Peyer's patch (tissue), 4 donors: ENCODE measurements at regions not wholly inside any gene's neighbourhood (a gene's known extent, or its start where the extent isn't known, plus 50 kb on each side); places are given as distances from the start of the nearest gene placed in this dataset.

Experiments
- DNase-seq, 3 donors: peaks; one replicate each; pipeline ENCODE4 v3.0.0-alpha.2; 2017 to 2019
- H3K27ac ChIP-seq, 4 donors: fragments of 200-600 bp; sonication (generic); one replicate each; pipeline ENCODE4 v1.5.1; 2016 to 2019
- H3K27me3 ChIP-seq, 2 donors: fragments of 200-600 bp; sonication (generic); one replicate each; pipeline ENCODE4 v1.5.1; 2019
- H3K36me3 ChIP-seq, 3 donors: fragments of 200-600 bp; sonication (generic); one replicate each; pipeline ENCODE4 v1.5.1; 2016 to 2019
- H3K4me1 ChIP-seq, 4 donors: fragments of 200-600 bp; sonication (generic); one replicate each; pipeline ENCODE4 v1.5.1; 2016 to 2019
- H3K4me3 ChIP-seq, 4 donors: fragments of 200-600 bp; sonication (generic); 1 replicate in 3 of 4; 2 replicates in 1 of 4; pipeline ENCODE4 v1.5.1; 2016 to 2019; ENCODE audit warnings: mild to moderate bottlenecking in 1 of 4
- H3K9me3 ChIP-seq, 4 donors: fragments of 200-600 bp; sonication (generic); one replicate each; pipeline ENCODE4 v1.5.1; 2016 to 2019; ENCODE audit warnings: mild to moderate bottlenecking in 1 of 4
- POLR2A ChIP-seq, 2 donors: fragments of 450-650 bp; IDR thresholded peaks; one replicate each; pipeline ENCODE4 v1.5.1; 2017; ENCODE audit warnings: antibody characterized with exemption in 2 of 2, mild to moderate bottlenecking in 2 of 2, moderate library complexity in 2 of 2
- TF ChIP-seq, protein P1 (sequence below), 6 experiments: fragments of 450-650 bp in 4 of 6; fragments of 200-600 bp in 2 of 6; sonication (generic) in 1 of 6; IDR thresholded peaks; one replicate each; pipeline ENCODE4 v1.5.1; 2017 to 2019; ENCODE audit warnings: antibody characterized with exemption in 6 of 6, mild to moderate bottlenecking in 3 of 6, moderate library complexity in 1 of 6

DNA sequence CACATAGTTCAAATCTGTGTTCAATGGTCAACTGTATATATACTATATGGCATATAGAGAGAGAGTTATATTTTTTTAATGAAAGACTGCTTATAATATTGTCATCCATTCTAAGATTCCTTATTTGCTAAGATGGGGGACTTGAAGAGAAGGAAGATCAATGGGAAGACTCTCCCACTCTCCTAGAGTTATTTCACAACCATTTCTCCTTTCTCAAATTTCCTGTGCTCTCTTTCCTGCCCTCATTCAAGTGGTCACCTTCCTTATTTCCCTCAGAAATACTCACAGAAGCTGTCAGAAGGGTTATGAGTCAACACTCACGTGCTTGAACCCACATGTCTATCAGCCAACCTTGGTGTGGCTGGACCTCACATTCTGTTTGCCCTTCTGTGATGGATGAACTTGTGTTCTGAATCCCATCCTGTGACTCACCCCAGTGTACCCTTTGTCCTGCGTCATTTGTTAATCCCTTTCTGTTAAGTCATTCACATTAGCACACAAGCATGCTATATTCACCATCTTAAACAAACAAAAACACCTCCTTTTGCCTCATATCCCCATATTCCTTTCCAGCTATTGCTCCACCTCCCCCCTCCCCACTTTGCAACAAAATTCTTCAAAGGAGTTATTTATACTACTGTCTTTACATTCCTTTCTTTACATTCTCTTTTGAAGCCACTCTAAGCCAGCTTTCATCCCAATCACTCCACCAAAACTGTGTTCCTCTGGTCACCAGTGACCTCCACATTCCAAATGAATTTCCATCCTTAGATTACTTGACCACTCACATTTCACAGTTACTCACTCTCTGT lies 279.3 kb upstream of the TCF21 start:
- no peaks in the 10 kb centered on the region for H3K36me3 ChIP-seq
- no peak overlapping the region for H3K27ac ChIP-seq
- no peaks in the 10 kb centered on the region for H3K27me3 ChIP-seq
- no peaks in the 10 kb centered on the region for H3K9me3 ChIP-seq
- DNase-seq: peak in 1 of 3 donors; percentile 50
- H3K4me3 ChIP-seq: no peak overlapping the region
- TF ChIP-seq, protein P1, sequence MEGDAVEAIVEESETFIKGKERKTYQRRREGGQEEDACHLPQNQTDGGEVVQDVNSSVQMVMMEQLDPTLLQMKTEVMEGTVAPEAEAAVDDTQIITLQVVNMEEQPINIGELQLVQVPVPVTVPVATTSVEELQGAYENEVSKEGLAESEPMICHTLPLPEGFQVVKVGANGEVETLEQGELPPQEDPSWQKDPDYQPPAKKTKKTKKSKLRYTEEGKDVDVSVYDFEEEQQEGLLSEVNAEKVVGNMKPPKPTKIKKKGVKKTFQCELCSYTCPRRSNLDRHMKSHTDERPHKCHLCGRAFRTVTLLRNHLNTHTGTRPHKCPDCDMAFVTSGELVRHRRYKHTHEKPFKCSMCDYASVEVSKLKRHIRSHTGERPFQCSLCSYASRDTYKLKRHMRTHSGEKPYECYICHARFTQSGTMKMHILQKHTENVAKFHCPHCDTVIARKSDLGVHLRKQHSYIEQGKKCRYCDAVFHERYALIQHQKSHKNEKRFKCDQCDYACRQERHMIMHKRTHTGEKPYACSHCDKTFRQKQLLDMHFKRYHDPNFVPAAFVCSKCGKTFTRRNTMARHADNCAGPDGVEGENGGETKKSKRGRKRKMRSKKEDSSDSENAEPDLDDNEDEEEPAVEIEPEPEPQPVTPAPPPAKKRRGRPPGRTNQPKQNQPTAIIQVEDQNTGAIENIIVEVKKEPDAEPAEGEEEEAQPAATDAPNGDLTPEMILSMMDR (IDR thresholded peaks at IDR 0.05): no peak
- TF ChIP-seq POLR2A (IDR thresholded peaks at IDR 0.05): no peak
- no peaks in the 10 kb centered on the region for H3K4me1 ChIP-seq

DNA sequence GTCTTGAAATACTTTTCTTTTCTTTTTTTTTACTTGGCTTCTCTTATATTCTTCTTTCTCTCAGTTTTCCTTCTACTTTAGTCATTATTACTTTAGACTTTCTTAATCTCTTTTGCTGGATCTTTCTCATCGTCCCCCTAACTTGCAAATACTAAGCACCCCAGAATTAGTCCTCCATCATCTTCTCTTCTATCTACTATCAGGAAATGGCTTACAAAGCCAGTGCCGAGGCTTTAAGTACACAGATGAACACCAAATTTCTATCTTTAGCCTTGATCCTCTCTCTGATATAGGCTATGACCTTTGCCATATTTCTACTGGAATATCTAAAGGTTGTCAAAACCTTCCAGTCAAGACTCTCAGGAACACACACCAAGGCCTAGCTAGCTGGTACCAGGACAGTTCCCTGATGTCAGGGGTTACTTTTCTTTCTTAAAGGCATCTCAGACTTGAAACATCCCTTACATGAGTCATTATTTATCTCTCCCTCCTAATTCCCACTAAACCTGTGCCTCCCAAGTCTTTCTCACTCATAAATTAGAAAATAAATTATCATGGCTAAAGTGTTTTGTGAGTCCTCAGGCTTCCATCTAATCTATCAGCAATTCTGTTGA lies 278.6 kb upstream of the TCF21 start:
- Histone ChIP-seq H3K9me3 (no peaks in the 10 kb centered on the region), H3K27me3 (no peaks in the 10 kb centered on the region), H3K36me3 (no peaks in the 10 kb centered on the region), H3K4me3 (no peak overlapping the region), H3K4me1 (no peaks in the 10 kb centered on the region), H3K27ac (no peak overlapping the region)
- DNase-seq: no peak
- TF ChIP-seq, protein P1 (IDR thresholded peaks at IDR 0.05): no peak
- no peak for TF ChIP-seq POLR2A (IDR thresholded peaks at IDR 0.05)

DNA sequence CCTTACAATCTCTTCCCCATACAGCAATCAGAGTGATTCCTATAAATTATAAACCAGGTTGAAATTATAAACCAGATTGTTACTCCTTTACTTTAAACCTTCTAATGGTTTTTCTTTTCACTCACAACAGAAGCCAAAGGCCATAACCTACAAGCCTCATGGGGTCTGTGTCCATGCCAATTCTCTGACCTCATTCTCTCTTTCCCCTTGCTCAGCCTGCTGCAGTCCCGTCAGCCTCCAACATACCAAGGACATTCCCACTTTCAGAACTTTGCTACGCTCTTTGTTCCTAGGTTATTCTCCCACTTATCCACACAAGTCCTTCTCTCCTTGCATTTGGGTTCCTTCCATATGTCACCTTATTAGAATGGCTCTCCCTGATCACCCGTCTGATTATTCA lies 277.9 kb upstream of the TCF21 start:
- TF ChIP-seq, protein P1 (IDR thresholded peaks at IDR 0.05): no peak
- no peak for TF ChIP-seq POLR2A (IDR thresholded peaks at IDR 0.05)
- H3K36me3 ChIP-seq: no peaks in the 10 kb centered on the region
- H3K27me3 ChIP-seq: no peaks in the 10 kb centered on the region
- no peaks in the 10 kb centered on the region for H3K9me3 ChIP-seq
- no peak overlapping the region for H3K27ac ChIP-seq
- H3K4me3 ChIP-seq: no peak overlapping the region
- no peaks in the 10 kb centered on the region for H3K4me1 ChIP-seq
- DNase-seq: no peak

DNA sequence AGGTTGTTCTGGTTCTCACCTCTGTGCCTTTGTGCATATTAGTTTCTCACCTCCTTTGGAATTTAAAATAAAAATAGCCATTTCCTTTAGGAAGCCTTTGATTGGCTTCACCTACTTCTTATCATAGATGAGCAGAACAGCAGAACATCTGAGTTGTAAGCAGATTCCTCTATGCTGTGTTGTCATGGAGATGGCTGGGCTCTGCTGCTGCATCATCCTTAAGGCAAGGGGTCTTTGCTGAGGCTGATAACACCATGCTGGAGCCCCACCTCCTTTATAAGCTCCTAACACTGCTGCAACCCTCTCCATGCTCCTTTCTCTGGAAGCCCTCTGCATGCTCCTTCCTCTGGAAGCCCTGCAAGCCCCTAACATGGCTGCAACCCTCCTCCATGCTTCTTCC lies 276.5 kb upstream of the TCF21 start:
- no peak overlapping the region for H3K4me3 ChIP-seq
- TF ChIP-seq POLR2A (IDR thresholded peaks at IDR 0.05): no peak
- TF ChIP-seq, protein P1 (IDR thresholded peaks at IDR 0.05): no peak
- no peaks in the 10 kb centered on the region for H3K9me3 ChIP-seq
- H3K36me3 ChIP-seq: no peaks in the 10 kb centered on the region
- H3K4me1 ChIP-seq: no peaks in the 10 kb centered on the region
- DNase-seq: no peak
- no peak overlapping the region for H3K27ac ChIP-seq
- H3K27me3 ChIP-seq: no peaks in the 10 kb centered on the region

DNA sequence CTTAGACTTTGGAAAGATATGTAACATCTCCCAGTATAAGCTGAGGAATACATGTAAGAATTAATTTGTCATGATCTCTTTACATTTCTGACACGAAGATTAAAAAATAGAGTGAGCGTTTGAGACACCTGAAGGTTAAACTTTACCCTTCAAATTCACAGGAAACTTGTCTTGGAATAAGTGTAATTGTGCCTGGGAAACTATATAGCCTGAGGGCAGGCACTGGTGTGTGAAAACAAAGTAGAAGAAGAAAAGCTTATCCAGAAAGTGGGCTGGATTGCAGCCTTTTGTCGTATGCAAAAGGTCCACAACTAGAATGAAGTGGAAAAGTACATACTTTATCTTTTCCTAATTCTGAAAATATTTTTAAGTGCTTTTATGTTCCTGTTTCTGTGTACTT lies 275.7 kb upstream of the TCF21 start:
- DNase-seq: no peak
- H3K27me3 ChIP-seq: no peaks in the 10 kb centered on the region
- TF ChIP-seq POLR2A (IDR thresholded peaks at IDR 0.05): no peak
- TF ChIP-seq, protein P1 (IDR thresholded peaks at IDR 0.05): no peak
- H3K4me1 ChIP-seq: no peaks in the 10 kb centered on the region
- H3K9me3 ChIP-seq: no peaks in the 10 kb centered on the region
- no peak overlapping the region for H3K27ac ChIP-seq
- no peaks in the 10 kb centered on the region for H3K36me3 ChIP-seq
- H3K4me3 ChIP-seq: no peak overlapping the region
